Calu3 (cell line): ENCODE measurements at regions not wholly inside any gene's neighbourhood (a gene's known extent, or its start where the extent isn't known, plus 50 kb on each side); places are given as distances from the start of the nearest gene placed in this dataset.

Experiments used
- BruUV-seq: library from RNA; stranded (reverse); fragments of 400-500 nt; replicated peaks from 2 replicates; lab custom pipeline; 2021; lab: Mats Ljungman, UMichigan
- CTCF ChIA-PET: fragments of 300-600 bp; sonication (Branson Sonifier 250); formaldehyde crosslinking; loops from one replicate; lab custom pipeline; 2022; ENCODE audit warnings: antibody characterized with exemption; lab: Charles Lee
- DNase-seq: peaks from one replicate; pipeline ENCODE4 v3.0.0; 2022
- H3K27ac Mint-ChIP-seq: one replicate; pipeline ENCODE4 v1.8.0; 2022; ENCODE audit warnings: mixed read lengths; ENCODE audit not compliant: unreplicated experiment
- H3K27me3 Mint-ChIP-seq: one replicate; pipeline ENCODE4 v1.8.0; 2022; ENCODE audit warnings: mixed read lengths; ENCODE audit not compliant: unreplicated experiment
- H3K36me3 Mint-ChIP-seq: one replicate; pipeline ENCODE4 v1.8.0; 2022; ENCODE audit warnings: mild to moderate bottlenecking, moderate library complexity, mixed read lengths; ENCODE audit not compliant: insufficient read depth, unreplicated experiment
- H3K4me1 Mint-ChIP-seq: one replicate; pipeline ENCODE4 v1.8.0; 2022; ENCODE audit warnings: mild to moderate bottlenecking, low read depth, mixed read lengths; ENCODE audit not compliant: unreplicated experiment
- H3K4me3 Mint-ChIP-seq: one replicate; pipeline ENCODE4 v1.8.0; 2022; ENCODE audit warnings: mild to moderate bottlenecking, low read depth, moderate library complexity, mixed read lengths; ENCODE audit not compliant: unreplicated experiment
- H3K9me3 Mint-ChIP-seq: one replicate; pipeline ENCODE4 v1.8.0; 2022; ENCODE audit warnings: low read depth, mixed read lengths; ENCODE audit not compliant: unreplicated experiment
- CTCF ChIP-seq: fragments of 200-600 bp; IDR thresholded peaks from one replicate; pipeline ENCODE4 v1.8.0; 2022; ENCODE audit warnings: antibody characterized with exemption; ENCODE audit not compliant: unreplicated experiment
- intact Hi-C: fragments of 100-400 bp; cut with micrococcal nuclease; formaldehyde crosslinking; loops from one replicate; pipeline ENCODE4 v1.10.0; 2022; ENCODE audit not compliant: unreplicated experiment

DNA sequence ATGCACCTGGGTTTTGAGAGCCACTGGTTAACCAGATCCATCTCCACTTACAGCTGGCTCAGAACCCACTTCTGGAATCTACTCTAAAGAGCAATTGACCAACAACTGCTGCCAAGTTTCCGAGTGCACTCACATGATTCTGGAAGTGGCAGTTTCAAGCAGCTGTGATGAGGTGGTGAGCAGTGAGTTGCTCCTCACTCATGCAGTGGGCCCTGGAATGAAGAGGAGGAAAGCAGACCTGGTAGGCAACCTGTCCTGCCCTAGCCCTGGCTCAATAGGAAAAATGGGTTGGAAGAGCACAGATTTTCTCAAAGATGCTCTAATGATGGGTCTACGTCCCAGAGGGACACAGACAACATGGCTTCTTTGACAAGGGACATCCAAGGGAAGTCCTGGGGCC lies 70.7 kb upstream of the NPY start:
- H3K9me3 Mint-ChIP-seq = no peaks in the 10 kb centered on the region
- H3K36me3 Mint-ChIP-seq = no peaks in the 10 kb centered on the region
- no peak overlapping the region for H3K4me3 Mint-ChIP-seq
- DNase-seq = no peak
- H3K27ac Mint-ChIP-seq = no peak overlapping the region
- peaks cover 13% of the 10 kb centered on the region for H3K27me3 Mint-ChIP-seq
- TF ChIP-seq CTCF = no peak
- intact Hi-C loops = no loop called here
- no TSS peak for BruUV-seq
- CTCF ChIA-PET = interaction anchor here (0.6 kb wide), 1 partner anchor 96 kb away, joined by 4 read pairs; no protein-coding TSS in a partner anchor
- H3K4me1 Mint-ChIP-seq = no peaks in the 10 kb centered on the region

- TF ChIP-seq CTCF = no peak
- Mint-ChIP-seq H3K36me3 (no peaks in the 10 kb centered on the region), H3K27me3 (peaks cover 13% of the 10 kb centered on the region), H3K27ac (no peak overlapping the region), H3K9me3 (no peaks in the 10 kb centered on the region), H3K4me3 (no peak overlapping the region), H3K4me1 (no peaks in the 10 kb centered on the region)
- intact Hi-C loops = no loop called here
- CTCF ChIA-PET = no interaction called here
- DNase-seq = no peak
- no TSS peak for BruUV-seq
These were observed 69.3 kb upstream of the NPY start for GRCh38 chr7:24214670-24215069.

DNA sequence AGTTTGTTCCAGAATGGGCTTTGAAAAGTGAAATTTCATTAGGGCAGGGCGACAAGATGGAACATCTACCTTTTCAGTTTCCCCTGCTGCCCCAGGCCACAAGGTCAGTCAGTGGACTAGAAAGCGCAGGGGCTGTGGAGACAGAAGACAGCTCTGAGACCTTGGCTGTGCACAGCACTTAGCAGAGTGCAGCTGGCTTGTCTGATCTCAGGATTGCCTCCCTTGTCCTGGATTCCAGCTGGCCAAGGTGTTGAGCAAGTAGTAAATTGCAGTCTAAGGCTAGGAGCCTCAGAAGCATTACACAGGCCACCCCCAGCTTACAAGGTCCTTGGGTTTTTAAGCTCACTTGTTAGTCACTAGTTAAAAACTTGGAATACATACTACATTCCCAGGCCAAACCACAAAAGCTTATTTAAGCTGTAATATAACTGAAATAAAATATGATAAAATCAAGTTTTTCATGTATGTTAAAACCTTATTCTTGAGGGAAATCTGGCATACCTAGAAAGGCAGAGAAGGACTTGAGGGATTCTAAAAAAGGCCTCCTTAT lies 67.3 kb upstream of the NPY start:
- BruUV-seq = no TSS peak
- DNase-seq = no peak
- H3K4me3 Mint-ChIP-seq = no peak overlapping the region
- H3K9me3 Mint-ChIP-seq = no peaks in the 10 kb centered on the region
- no peaks in the 10 kb centered on the region for H3K36me3 Mint-ChIP-seq
- TF ChIP-seq CTCF = no peak
- intact Hi-C loops = no loop called here
- CTCF ChIA-PET = interaction anchor here (0.6 kb wide), 2 partner anchors 168 to 669 kb away, joined by 3 read pairs; no protein-coding TSS in a partner anchor
- peaks cover 13% of the 10 kb centered on the region for H3K27me3 Mint-ChIP-seq
- H3K27ac Mint-ChIP-seq = no peak overlapping the region
- no peaks in the 10 kb centered on the region for H3K4me1 Mint-ChIP-seq

GRCh38 chr7:24221500-24221899 lies 62.5 kb upstream of the NPY start:
- Mint-ChIP-seq H3K36me3 (no peaks in the 10 kb centered on the region), H3K9me3 (peaks cover 5% of the 10 kb centered on the region), H3K27me3 (peaks cover 23% of the 10 kb centered on the region), H3K4me1 (no peaks in the 10 kb centered on the region), H3K27ac (no peak overlapping the region), H3K4me3 (no peak overlapping the region)
- CTCF ChIA-PET = interaction anchor here (0.7 kb wide), 1 partner anchor 22 kb away, joined by 4 read pairs; no protein-coding TSS in a partner anchor
- intact Hi-C loops = no loop called here
- TF ChIP-seq CTCF = no peak
- no peak for DNase-seq
- no TSS peak for BruUV-seq
